AG04450 (cell line): ENCODE measurements at regions not wholly inside any gene's neighbourhood (a gene's known extent, or its start where the extent isn't known, plus 50 kb on each side); places are given as distances from the start of the nearest gene placed in this dataset.
"Not testable (repeated sequence)": the region's sequence is repeated elsewhere in the genome, so short reads cannot be mapped to it uniquely, and the experiment has no call there.

Experiments
- CTCF ChIA-PET: fragments of 300-600, 350-600 bp; formaldehyde crosslinking; extraction: SDS; loops from one replicate; lab custom pipeline; 2022; ENCODE audit warnings: antibody characterized with exemption, inconsistent platforms; lab: Charles Lee
- POLR2A ChIA-PET: fragments of 350-600 bp; formaldehyde crosslinking; extraction: SDS; loops from one replicate; lab custom pipeline; 2021; ENCODE audit warnings: antibody characterized with exemption, inconsistent platforms; lab: Yijun Ruan, JAX
- DNase-seq: peaks from one replicate; pipeline ENCODE4 v3.0.0-alpha.2; 2011; ENCODE audit warnings: low read depth, low spot score
- H3K27ac ChIP-seq: one replicate; pipeline ENCODE4 v1.5.1; 2012; ENCODE audit warnings: low read depth, low read length, control low read depth
- H3K27me3 ChIP-seq: one replicate; pipeline ENCODE4 v1.6.0; 2012; ENCODE audit warnings: low read length; ENCODE audit not compliant: control insufficient read depth, insufficient read depth
- H3K4me3 ChIP-seq: 2 replicates; pipeline ENCODE4 v1.5.1; 2011; ENCODE audit warnings: mild to moderate bottlenecking, low read depth, low read length, control low read depth
- H3K9me3 ChIP-seq: 2 replicates; pipeline ENCODE4 v1.5.1; 2012; ENCODE audit warnings: low read length; ENCODE audit not compliant: control insufficient read depth, insufficient read depth
- TF ChIP-seq, protein P1 (sequence below): IDR thresholded peaks from 2 replicates; pipeline ENCODE4 v1.5.1; 2011; ENCODE audit warnings: low read depth, low read length, control low read depth, inconsistent platforms

DNA sequence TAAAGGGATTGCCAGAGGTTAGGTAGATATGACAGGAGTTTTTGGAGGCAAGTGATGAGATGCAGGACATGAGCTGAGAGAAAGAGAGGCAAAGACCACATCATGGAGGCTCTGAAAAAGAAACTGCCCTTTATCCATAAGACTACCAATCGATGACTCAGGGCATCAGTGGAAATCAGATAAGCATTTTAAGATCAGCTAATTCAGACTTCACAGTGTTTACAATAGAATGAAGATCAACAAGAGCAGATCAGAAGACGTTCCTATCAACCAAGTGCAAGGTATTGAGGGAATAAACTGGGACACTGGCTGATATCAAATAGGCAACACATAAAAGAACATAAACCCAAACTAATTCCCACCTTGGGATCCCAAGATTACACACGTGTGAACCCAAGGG, 227.2 kb downstream of the SLCO4C1 start:
- no peak for DNase-seq
- CTCF ChIA-PET = no interaction called here
- TF ChIP-seq, protein P1, sequence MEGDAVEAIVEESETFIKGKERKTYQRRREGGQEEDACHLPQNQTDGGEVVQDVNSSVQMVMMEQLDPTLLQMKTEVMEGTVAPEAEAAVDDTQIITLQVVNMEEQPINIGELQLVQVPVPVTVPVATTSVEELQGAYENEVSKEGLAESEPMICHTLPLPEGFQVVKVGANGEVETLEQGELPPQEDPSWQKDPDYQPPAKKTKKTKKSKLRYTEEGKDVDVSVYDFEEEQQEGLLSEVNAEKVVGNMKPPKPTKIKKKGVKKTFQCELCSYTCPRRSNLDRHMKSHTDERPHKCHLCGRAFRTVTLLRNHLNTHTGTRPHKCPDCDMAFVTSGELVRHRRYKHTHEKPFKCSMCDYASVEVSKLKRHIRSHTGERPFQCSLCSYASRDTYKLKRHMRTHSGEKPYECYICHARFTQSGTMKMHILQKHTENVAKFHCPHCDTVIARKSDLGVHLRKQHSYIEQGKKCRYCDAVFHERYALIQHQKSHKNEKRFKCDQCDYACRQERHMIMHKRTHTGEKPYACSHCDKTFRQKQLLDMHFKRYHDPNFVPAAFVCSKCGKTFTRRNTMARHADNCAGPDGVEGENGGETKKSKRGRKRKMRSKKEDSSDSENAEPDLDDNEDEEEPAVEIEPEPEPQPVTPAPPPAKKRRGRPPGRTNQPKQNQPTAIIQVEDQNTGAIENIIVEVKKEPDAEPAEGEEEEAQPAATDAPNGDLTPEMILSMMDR = no peak
- Histone ChIP-seq H3K9me3 (peaks cover 3% of the 10 kb centered on the region; the same call in 1 of the 2 replicates), H3K27ac (no peak overlapping the region), H3K27me3 (no peaks in the 10 kb centered on the region), H3K4me3 (no peak overlapping the region)
- POLR2A ChIA-PET = no interaction called here

DNA sequence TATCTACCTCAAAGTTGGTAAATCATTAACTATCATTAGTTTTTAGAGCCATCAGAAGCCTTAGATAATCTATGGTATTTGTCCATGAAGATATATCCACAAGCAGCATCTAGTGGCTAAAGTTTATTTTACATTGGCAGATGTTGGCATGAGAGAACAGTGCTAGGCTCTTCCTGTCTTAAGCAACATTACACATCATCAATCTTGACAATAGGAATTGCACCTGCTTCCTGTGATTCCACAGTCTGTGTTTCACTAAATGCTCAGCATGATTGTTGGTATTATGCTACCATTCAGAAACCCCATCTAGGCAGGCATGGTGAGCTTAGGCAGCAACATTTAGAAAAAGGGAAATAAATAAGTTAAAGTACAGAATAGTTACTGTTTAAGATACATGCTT, 246.6 kb downstream of the SLCO4C1 start:
- POLR2A ChIA-PET = no interaction called here
- H3K27me3 ChIP-seq = no peaks in the 10 kb centered on the region
- no peak for DNase-seq
- TF ChIP-seq, protein P1 = no peak
- CTCF ChIA-PET = no interaction called here
- no peak overlapping the region for H3K27ac ChIP-seq
- H3K4me3 ChIP-seq = no peak overlapping the region
- 0 out of 2 replicates have a peak, but pooled peaks cover 4% of the 10 kb centered on the region for H3K9me3 ChIP-seq

DNA sequence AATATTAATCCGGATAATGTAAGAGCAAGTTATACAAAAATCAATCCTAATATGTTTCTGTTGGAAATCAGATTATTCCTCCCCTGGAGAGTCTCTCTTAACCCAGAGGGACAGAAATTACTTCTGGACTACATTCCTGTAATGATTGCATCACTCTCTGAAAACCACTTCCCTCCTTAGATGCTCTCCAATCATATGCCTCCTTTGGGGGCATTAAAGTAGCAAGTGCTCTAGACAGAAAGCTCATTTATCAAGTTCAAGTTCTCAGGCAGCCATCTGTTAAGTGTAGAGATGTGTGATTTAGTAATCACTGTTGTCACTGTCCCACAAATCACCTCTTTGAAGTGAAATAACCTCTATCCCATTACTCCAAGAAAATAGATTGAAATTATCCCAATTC, 247.1 kb downstream of the SLCO4C1 start:
- Histone ChIP-seq H3K27ac (no peak overlapping the region), H3K4me3 (no peak overlapping the region), H3K27me3 (no peaks in the 10 kb centered on the region), H3K9me3 (0 out of 2 replicates have a peak, but pooled peaks cover 4% of the 10 kb centered on the region)
- ChIA-PET POLR2A (no interaction called here), CTCF (no interaction called here)
- DNase-seq = no peak
- TF ChIP-seq, protein P1 = no peak

DNA sequence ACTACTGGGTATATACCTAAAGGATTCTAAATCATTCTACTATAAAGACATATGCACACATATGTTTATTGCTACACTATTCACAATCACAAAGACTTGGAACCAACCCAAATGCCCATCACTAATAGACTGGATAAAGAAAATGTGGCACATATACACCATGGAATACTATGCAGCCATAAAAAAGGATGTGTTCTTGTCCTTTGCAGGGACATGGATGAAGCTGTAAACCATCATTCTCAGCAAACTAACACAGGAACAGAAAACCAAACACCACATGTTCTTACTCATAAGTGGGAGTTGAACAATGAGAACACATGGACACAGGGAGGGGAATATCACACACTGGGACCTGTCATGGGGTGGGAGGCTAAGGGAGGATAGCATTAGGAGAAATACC, 249.0 kb downstream of the SLCO4C1 start:
- H3K27ac ChIP-seq, H3K4me3 ChIP-seq, CTCF ChIA-PET, H3K27me3 ChIP-seq, POLR2A ChIA-PET, DNase-seq, H3K9me3 ChIP-seq: not testable (repeated sequence)

DNA sequence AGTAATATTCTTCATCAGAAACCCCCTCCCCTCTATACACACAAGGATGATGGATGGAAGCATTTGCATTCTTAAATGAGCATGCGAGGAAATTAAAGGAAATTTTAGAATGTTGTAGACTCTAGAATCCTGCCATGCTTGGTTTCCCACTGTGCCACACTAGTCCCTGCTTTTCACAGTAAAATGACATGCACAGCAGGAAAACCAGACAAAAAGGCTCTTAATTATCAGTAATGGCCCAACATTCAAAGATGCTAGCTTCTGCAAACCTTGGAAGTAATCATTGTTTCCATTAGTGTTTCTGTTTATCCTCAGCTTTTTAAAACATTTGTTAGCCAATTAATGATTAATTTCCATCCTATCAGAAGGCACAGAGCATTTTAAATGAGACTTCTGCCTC, 255.8 kb downstream of the SLCO4C1 start:
- DNase-seq = no peak
- Histone ChIP-seq H3K9me3 (0 out of 2 replicates have a peak, but pooled peaks cover 3% of the 10 kb centered on the region), H3K27me3 (no peaks in the 10 kb centered on the region), H3K4me3 (no peak overlapping the region), H3K27ac (no peak overlapping the region)
- ChIA-PET CTCF (no interaction called here), POLR2A (no interaction called here)
- TF ChIP-seq, protein P1 = no peak

DNA sequence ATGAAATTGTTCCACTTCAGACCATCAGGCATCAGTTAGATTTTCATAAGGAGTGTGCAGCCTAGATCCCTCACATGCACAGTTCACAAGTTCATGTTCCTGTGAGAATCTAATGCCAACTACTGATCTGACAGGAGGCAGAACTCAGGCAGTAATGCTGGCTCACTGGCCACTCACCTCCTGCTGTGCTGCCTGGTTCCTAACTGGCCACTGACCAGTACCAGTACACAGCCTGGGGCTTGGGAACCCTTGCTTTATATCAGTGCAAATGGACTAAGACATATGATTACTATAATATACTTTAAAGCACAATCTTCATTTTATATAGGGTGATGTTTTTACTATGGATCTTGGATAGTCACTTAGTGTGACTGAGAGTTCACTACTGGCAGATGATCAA, 259.2 kb downstream of the SLCO4C1 start:
- no peak for DNase-seq
- CTCF ChIA-PET = no interaction called here
- TF ChIP-seq, protein P1 = no peak

More for the DNA sequence above, 259.2 kb downstream of the SLCO4C1 start:
- Histone ChIP-seq H3K4me3 (no peak overlapping the region), H3K9me3 (no peaks in the 10 kb centered on the region), H3K27me3 (no peaks in the 10 kb centered on the region), H3K27ac (no peak overlapping the region)
- POLR2A ChIA-PET = no interaction called here
